OCI-LY7 (cell line): ENCODE measurements at regions not wholly inside any gene's neighbourhood (a gene's known extent, or its start where the extent isn't known, plus 50 kb on each side); places are given as distances from the start of the nearest gene placed in this dataset.

Experiments used
- BruUV-seq: library from RNA; stranded (reverse); fragments of 400-500 nt; replicated peaks from 2 replicates; lab custom pipeline; 2021; lab: Mats Ljungman, UMichigan
- CTCF ChIA-PET: fragments of 300-600 bp; sonication (Branson Sonifier 250); formaldehyde crosslinking; loops from one replicate; lab custom pipeline; 2022; ENCODE audit warnings: antibody characterized with exemption; ENCODE audit not compliant: unreplicated experiment; lab: Charles Lee
- POLR2A ChIA-PET: fragments of 300-600 bp; sonication (Branson Sonifier 250); formaldehyde crosslinking; loops from one replicate; lab custom pipeline; 2022; ENCODE audit warnings: antibody characterized with exemption; lab: Charles Lee
- DNase-seq: peaks from one replicate; pipeline ENCODE4 v3.0.0-alpha.2; 2015; ENCODE audit warnings: low spot score
- H2AFZ ChIP-seq: fragments of 200-600 bp; sonication (generic), shearing (Covaris generic); 2 replicates; pipeline ENCODE4 v1.6.1; 2014; ENCODE audit warnings: mild to moderate bottlenecking, antibody characterized with exemption, low read length, moderate library complexity
- H3K27ac ChIP-seq: fragments of 200-600 bp; sonication (generic); 2 replicates; pipeline ENCODE4 v1.5.1; 2014; ENCODE audit warnings: mixed run types, low read depth, mild to moderate bottlenecking, moderate library complexity, low read length, inconsistent platforms; ENCODE audit not compliant: poor library complexity, severe bottlenecking
- H3K36me3 ChIP-seq: fragments of 200-600 bp; sonication (generic); 2 replicates; pipeline ENCODE4 v1.6.1; 2014; ENCODE audit warnings: mild to moderate bottlenecking, antibody characterized with exemption, low read length, moderate library complexity, mixed read lengths; ENCODE audit not compliant: insufficient read depth
- H3K4me1 ChIP-seq: fragments of 200-600 bp; sonication (generic); 2 replicates; pipeline ENCODE4 v1.5.1; 2014; ENCODE audit warnings: mild to moderate bottlenecking, low read length; ENCODE audit not compliant: insufficient read depth, poor library complexity, severe bottlenecking
- H3K4me2 ChIP-seq: fragments of 200-600 bp; sonication (generic); 2 replicates; pipeline ENCODE4 v1.6.1; 2014; ENCODE audit warnings: mild to moderate bottlenecking, low read length
- H3K4me3 ChIP-seq: fragments of 200-600 bp; sonication (generic); 2 replicates; pipeline ENCODE4 v1.5.1; 2014; ENCODE audit warnings: mild to moderate bottlenecking, low read depth, low read length; ENCODE audit not compliant: poor library complexity, severe bottlenecking
- H3K79me2 ChIP-seq: fragments of 200-600 bp; sonication (generic); 2 replicates; pipeline ENCODE4 v1.6.1; 2016; ENCODE audit warnings: low read depth, mild to moderate bottlenecking, low read length, moderate library complexity, mixed read lengths; ENCODE audit not compliant: insufficient read depth
- H3K9me2 ChIP-seq: fragments of 200-600 bp; sonication (generic); 2 replicates; pipeline ENCODE4 v1.6.1; 2016; ENCODE audit warnings: mild to moderate bottlenecking, low read length, mixed read lengths; ENCODE audit not compliant: insufficient read depth
- H3K9me3 ChIP-seq: fragments of 200-600 bp; sonication (generic); 2 replicates; pipeline ENCODE4 v1.6.1; 2014; ENCODE audit warnings: mild to moderate bottlenecking, mixed run types, low read length, mixed read lengths
- H4K20me1 ChIP-seq: fragments of 200-600 bp; sonication (generic); 2 replicates; pipeline ENCODE4 v1.6.1; 2014; ENCODE audit warnings: mild to moderate bottlenecking, antibody characterized with exemption, low read length, moderate library complexity, mixed read lengths; ENCODE audit not compliant: insufficient read depth
- CTCF ChIP-seq: fragments of 200-600 bp; sonication (generic); conservative IDR thresholded peaks from 2 replicates; pipeline ENCODE4 v1.5.1; 2014; ENCODE audit warnings: mild to moderate bottlenecking, antibody characterized with exemption, low read length, moderate library complexity, mixed read lengths
- EZH2phosphoT487 ChIP-seq: fragments of 200-600 bp; sonication (generic); IDR thresholded peaks from 2 replicates; pipeline ENCODE4 v1.6.1; 2018; ENCODE audit warnings: low read depth, borderline replicate concordance, mild to moderate bottlenecking, mixed run types, antibody characterized with exemption, low read length, moderate library complexity, mixed read lengths
- intact Hi-C: fragments of 100-400 bp; cut with micrococcal nuclease; formaldehyde crosslinking; loops from one replicate; pipeline ENCODE4 v1.10.0; 2022; ENCODE audit not compliant: unreplicated experiment

GRCh38 chr16:35200662-35201061 lies 1741.2 kb downstream of the TP53TG3F start:
- no TSS peak for BruUV-seq
- Histone ChIP-seq H3K4me1 (no peaks in the 10 kb centered on the region), H3K79me2 (no peaks in the 10 kb centered on the region), H2AFZ (no peak overlapping the region), H3K27ac (no peak overlapping the region), H3K36me3 (no peaks in the 10 kb centered on the region), H3K4me2 (no peak overlapping the region), H3K9me2 (no peaks in the 10 kb centered on the region), H3K4me3 (no peak overlapping the region), H4K20me1 (no peaks in the 10 kb centered on the region), H3K9me3 (no peaks in the 10 kb centered on the region)
- intact Hi-C loops = no loop called here
- TF ChIP-seq EZH2phosphoT487 (no peak), CTCF (no peak)
- CTCF ChIA-PET = no interaction called here
- DNase-seq = no peak
- POLR2A ChIA-PET = no interaction called here

GRCh38 chr16:35201151-35201550 lies 1741.7 kb downstream of the TP53TG3F start:
- Histone ChIP-seq H3K36me3 (no peaks in the 10 kb centered on the region), H3K9me2 (no peaks in the 10 kb centered on the region), H3K27ac (no peak overlapping the region), H4K20me1 (no peaks in the 10 kb centered on the region), H3K9me3 (no peaks in the 10 kb centered on the region), H3K79me2 (no peaks in the 10 kb centered on the region), H3K4me1 (no peaks in the 10 kb centered on the region), H2AFZ (no peak overlapping the region), H3K4me2 (no peak overlapping the region), H3K4me3 (no peak overlapping the region)
- no peak for DNase-seq
- ChIA-PET POLR2A (no interaction called here), CTCF (no interaction called here)
- TF ChIP-seq EZH2phosphoT487 (no peak), CTCF (no peak)
- no TSS peak for BruUV-seq
- intact Hi-C loops = no loop called here

- CTCF ChIA-PET = no interaction called here
- intact Hi-C loops = no loop called here
- Histone ChIP-seq H3K4me1 (no peaks in the 10 kb centered on the region), H3K36me3 (no peaks in the 10 kb centered on the region), H3K27ac (no peak overlapping the region), H3K4me3 (no peak overlapping the region), H3K9me3 (no peaks in the 10 kb centered on the region), H2AFZ (no peak overlapping the region), H3K4me2 (no peak overlapping the region), H3K9me2 (no peaks in the 10 kb centered on the region), H4K20me1 (no peaks in the 10 kb centered on the region), H3K79me2 (no peaks in the 10 kb centered on the region)
- POLR2A ChIA-PET = no interaction called here
- no TSS peak for BruUV-seq
- DNase-seq = no peak
- TF ChIP-seq EZH2phosphoT487 (no peak), CTCF (no peak)
Observed at GRCh38 chr16:35203636-35204035, 1744.2 kb downstream of the TP53TG3F start.
